NCI-H2171 (cell line): ENCODE measurements at regions not wholly inside any gene's neighbourhood (a gene's known extent, or its start where the extent isn't known, plus 50 kb on each side); places are given as distances from the start of the nearest gene placed in this dataset.
A peak's percentile ranks its signal among the peaks of the same experiment; 100 is the strongest.

Experiments used
- DNase-seq: peaks from one replicate; lab custom pipeline; 2025; lab: John Stamatoyannopoulos, UW

DNA sequence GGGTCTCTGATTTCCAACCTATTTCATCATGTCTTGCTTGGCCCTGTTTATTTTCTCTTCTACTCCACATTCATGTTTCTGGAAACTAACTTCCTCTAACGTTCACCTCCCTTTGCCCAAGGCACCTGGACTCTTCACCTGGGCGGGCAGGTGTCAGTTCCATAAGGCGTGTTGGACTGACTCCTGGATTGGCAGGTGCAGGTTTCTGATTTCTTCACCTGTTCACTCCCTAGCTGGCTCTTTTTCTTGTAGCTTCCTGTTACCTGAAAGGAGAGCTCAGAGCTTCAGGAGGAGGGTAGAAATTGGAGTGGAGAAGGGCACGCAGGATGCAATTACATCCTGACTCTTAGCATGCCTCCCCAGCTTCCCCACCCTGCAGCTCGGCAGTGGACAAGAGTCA lies 350.8 kb upstream of the KLF3 start:
- DNase-seq: no peak

- no peak for DNase-seq
Observed at GRCh38 chr4:38313999-38314561, 349.9 kb upstream of the KLF3 start.

DNA sequence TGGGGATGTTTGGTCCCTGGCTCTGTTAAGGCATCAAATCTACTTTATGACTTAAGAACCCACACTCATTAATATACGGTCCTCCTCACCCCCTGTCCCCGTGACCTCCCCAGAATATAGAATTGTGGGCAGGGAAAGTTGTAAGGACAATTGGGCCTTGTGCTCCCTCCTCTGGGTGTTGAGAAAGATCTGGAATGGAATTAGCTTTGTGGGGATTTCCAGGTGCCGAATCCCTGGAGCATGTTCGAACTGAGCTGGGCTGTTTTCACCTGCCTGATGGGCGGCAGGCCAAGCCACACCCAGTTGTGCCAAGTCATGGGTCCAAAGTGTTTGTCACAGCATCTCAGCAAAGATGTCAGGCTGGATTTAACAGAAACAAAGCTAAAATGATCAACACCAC lies 349.3 kb upstream of the KLF3 start:
- no peak for DNase-seq

GRCh38 chr4:38315286-38315685 lies 348.7 kb upstream of the KLF3 start:
- no peak for DNase-seq

GRCh38 chr4:38316045-38316444 lies 348.0 kb upstream of the KLF3 start:
- no peak for DNase-seq

DNA sequence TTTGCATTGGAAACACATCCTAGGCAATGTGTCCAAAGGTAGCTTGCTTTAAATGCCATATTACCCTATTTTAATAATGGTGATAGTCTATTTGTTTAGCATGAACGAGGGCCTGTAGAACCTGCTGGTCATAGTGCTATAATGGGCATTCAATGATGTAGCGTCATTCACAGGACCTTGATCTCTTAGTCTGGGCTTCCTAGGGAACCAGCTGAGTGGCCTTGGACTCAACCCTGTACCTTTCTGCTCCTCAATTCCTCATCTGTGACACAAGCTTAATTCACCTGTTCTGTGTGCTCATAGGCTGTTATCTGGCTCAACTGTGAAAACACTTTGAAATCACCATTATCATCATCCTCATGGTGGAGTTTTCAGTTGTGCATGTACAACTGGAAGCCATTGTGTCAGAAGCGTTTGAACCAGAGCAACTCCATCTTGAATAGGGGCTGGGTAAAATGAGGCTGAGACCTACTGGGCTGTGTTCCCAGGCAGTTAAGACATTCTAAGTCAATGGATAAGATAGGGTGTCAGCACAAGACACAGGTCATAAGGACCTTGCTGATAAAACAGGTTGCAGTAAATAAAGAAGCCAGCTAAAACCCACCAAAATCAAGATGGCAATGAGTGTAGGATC lies 346.8 kb upstream of the KLF3 start:
- DNase-seq: no peak

DNA sequence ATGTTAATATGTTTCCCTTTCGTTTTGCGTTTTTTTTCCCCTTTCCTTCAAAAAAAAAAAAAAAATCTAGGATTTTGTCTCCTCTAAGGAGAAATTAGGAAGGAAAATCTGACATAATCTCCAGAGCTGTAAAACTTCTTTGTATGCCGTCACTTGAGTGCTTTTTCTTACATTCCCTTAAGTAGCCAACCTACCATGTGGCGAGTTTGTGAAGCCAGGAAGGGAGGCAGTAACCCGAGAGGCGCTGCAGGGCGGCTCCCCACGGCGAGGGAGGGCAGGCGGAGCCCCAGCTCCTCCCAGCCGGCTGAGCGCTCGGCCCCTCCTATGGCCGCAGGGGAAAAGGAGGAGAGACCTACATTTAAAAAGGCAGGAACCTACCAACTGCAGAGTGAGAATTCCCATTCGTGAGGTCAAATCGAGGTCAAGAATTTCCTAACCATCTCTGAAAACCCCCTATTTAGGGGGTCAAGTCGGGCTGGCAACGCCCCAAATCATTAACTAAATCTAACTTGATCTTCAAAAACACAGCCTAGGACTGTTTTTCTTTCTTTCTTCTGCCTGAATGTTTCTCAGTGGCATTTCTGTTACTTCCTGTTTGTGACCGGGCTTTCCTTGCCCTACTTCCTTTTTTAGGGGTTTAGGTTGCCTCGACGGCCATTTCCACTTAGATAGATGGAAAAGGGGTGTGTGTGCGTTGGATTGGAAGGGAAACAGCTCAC lies 345.1 kb upstream of the KLF3 start:
- peak; percentile 63 for DNase-seq

GRCh38 chr4:38319456-38320342 lies 344.3 kb upstream of the KLF3 start:
- peak; percentile 6 for DNase-seq

- no peak for DNase-seq
Observed at GRCh38 chr4:38320343-38320695, 343.7 kb upstream of the KLF3 start.

GRCh38 chr4:38320833-38321232 lies 343.2 kb upstream of the KLF3 start:
- DNase-seq: no peak

GRCh38 chr4:38322714-38323113 lies 341.3 kb upstream of the KLF3 start:
- DNase-seq: peak; percentile 25

GRCh38 chr4:38323141-38323641 lies 340.8 kb upstream of the KLF3 start:
- no peak for DNase-seq

- DNase-seq: no peak
Observed at GRCh38 chr4:38324861-38325628, 339.0 kb upstream of the KLF3 start.

DNA sequence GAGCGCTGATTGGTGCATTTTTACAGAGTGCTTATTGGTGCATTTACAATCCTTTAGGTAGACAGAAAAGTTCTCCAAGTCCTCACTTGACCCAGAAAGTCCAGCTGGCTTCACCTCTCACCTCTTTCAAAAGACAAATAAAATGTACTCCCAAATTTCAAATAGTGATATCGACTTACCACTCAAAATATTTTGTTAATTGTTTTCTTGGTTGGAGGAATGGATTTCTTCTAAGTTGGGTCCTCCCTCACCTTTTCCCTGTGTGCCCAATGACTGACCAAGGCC lies 338.4 kb upstream of the KLF3 start:
- no peak for DNase-seq

- DNase-seq: no peak
Observed at GRCh38 chr4:38326499-38326898, 337.5 kb upstream of the KLF3 start.

DNA sequence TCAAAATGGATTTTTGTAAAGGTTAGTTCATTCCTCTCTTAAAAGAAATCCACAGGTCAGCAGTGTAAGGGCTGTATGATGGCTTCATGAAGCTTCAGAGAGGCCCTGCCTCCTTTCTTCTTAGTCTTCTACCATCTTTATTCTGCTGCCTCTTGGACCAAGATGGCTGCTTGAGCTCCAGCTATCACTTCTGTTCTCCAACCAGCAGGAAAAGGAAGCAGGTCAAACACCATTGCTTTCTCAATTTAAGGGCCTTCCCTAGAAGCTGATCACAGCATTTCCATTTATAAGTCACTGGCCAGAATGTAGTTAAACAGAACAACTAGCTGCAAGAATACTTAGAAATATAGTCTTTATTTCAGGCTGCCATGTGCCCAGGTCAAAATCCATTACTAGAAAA lies 336.8 kb upstream of the KLF3 start:
- no peak for DNase-seq

DNA sequence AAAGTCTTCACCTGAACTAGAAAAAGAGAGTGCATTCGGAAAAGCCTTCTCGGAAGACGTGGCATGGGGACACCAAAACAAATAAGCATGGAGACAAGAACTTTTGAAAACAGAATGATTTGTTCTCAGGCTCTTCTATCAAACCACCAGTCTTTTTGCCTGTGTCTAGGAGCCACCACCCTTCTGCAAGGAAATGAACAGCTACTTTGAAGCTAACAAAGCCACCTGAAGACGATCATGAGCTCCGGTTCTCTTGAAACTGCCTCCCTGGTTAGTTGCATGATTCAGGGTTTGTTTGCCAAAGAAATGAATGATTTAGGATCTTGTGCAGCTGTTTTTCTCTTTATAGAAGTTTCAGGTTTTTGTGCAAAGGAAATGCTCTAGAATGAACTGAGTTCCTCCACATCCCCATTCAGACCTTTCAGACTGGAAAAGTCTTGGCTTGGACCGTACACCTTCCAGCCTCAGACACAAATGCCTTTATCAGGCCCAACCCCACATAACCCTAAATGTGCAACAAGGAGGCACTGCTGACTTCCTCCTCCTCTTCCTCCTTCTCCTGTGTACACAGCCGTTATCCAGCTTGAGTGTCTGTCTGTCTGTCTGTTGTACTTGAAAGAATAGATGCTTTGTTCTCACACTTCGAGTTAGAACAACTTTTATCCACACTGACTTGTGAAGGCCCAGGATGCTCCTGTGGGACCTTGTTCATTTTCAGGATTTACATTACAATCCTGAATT lies 334.8 kb upstream of the KLF3 start:
- DNase-seq: no peak

- DNase-seq: no peak
Observed at GRCh38 chr4:38330321-38330720, 333.7 kb upstream of the KLF3 start.

- no peak for DNase-seq
Observed at GRCh38 chr4:38330936-38331335, 333.1 kb upstream of the KLF3 start.

DNA sequence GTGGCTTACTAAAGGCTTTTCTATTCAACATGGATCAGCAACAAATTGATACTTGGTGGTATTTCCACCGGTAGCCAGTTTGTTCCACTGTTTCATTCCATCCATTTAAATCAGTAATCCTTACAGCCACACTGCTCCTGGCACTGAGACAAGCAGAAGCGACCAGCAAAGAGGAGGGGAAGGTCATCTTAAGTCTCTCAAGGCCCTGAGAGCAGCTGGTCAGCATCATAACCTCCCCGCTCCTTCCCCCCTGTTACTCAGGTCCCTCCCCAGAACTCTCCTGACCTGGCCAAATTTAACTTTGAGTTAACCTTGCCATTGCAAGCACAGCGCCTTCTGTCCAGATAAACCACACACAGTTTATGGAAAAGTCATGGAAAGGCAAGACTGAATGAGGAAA lies 331.3 kb upstream of the KLF3 start:
- DNase-seq: no peak

- no peak for DNase-seq
Observed at GRCh38 chr4:38333219-38333618, 330.8 kb upstream of the KLF3 start.
